Choroid plexus epithelial cell (primary cell): ENCODE measurements at regions not wholly inside any gene's neighbourhood (a gene's known extent, or its start where the extent isn't known, plus 50 kb on each side); places are given as distances from the start of the nearest gene placed in this dataset.
A peak's percentile ranks its signal among the peaks of the same experiment; 100 is the strongest.

Experiments used
- DNase-seq: peaks from one replicate; pipeline ENCODE4 v3.0.0-alpha.2; 2010; ENCODE audit warnings: low read depth
- H3K4me3 ChIP-seq: 2 replicates; pipeline ENCODE4 v1.5.1; 2011; ENCODE audit warnings: low read depth, mild to moderate bottlenecking, control low read depth, low read length, moderate library complexity
- CTCF ChIP-seq: conservative IDR thresholded peaks from 2 replicates; pipeline ENCODE4 v1.5.1; 2011; ENCODE audit warnings: low read depth, mild to moderate bottlenecking, control low read depth, inconsistent platforms, low read length, moderate library complexity

- peak; percentile 12 for DNase-seq
- TF ChIP-seq CTCF = no peak
- no peak overlapping the region for H3K4me3 ChIP-seq
Measured at GRCh38 chr13:74751739-74752138, 617.5 kb upstream of the KLF12 start.

GRCh38 chr13:74747186-74747955 is 613.2 kb upstream of the KLF12 start:
- no peak for TF ChIP-seq CTCF
- DNase-seq = peak; percentile 35
- no peak overlapping the region for H3K4me3 ChIP-seq

GRCh38 chr13:74743992-74744391 is 609.8 kb upstream of the KLF12 start:
- no peak overlapping the region for H3K4me3 ChIP-seq

GRCh38 chr13:74741732-74742131 is 607.5 kb upstream of the KLF12 start:
- TF ChIP-seq CTCF = no peak
- H3K4me3 ChIP-seq = no peak overlapping the region
- DNase-seq = no peak

More at GRCh38 chr13:74743992-74744391, 609.8 kb upstream of the KLF12 start:
- DNase-seq = no peak
- TF ChIP-seq CTCF = no peak

- no peak overlapping the region for H3K4me3 ChIP-seq
- TF ChIP-seq CTCF = no peak
- DNase-seq = no peak
Measured at GRCh38 chr13:74732736-74733385, 598.7 kb upstream of the KLF12 start.

- DNase-seq = no peak
- no peak overlapping the region for H3K4me3 ChIP-seq
- TF ChIP-seq CTCF = no peak
Measured at GRCh38 chr13:74731731-74732130, 597.5 kb upstream of the KLF12 start.
